Epithelial cell of esophagus (primary cell): ENCODE measurements at regions not wholly inside any gene's neighbourhood (a gene's known extent, or its start where the extent isn't known, plus 50 kb on each side); places are given as distances from the start of the nearest gene placed in this dataset.

Experiments used
- DNase-seq: peaks from one replicate; pipeline ENCODE4 v3.0.0; 2010; ENCODE audit warnings: low read depth
- H3K4me3 ChIP-seq: 2 replicates; pipeline ENCODE4 v1.5.1; 2011; ENCODE audit warnings: mild to moderate bottlenecking, low read length, control low read depth
- CTCF ChIP-seq: IDR thresholded peaks from 2 replicates; pipeline ENCODE4 v1.5.1; 2011; ENCODE audit warnings: low read depth, mild to moderate bottlenecking, low read length, control low read depth, inconsistent platforms; ENCODE audit not compliant: insufficient read depth; ENCODE audit errors: missing control alignments

DNA sequence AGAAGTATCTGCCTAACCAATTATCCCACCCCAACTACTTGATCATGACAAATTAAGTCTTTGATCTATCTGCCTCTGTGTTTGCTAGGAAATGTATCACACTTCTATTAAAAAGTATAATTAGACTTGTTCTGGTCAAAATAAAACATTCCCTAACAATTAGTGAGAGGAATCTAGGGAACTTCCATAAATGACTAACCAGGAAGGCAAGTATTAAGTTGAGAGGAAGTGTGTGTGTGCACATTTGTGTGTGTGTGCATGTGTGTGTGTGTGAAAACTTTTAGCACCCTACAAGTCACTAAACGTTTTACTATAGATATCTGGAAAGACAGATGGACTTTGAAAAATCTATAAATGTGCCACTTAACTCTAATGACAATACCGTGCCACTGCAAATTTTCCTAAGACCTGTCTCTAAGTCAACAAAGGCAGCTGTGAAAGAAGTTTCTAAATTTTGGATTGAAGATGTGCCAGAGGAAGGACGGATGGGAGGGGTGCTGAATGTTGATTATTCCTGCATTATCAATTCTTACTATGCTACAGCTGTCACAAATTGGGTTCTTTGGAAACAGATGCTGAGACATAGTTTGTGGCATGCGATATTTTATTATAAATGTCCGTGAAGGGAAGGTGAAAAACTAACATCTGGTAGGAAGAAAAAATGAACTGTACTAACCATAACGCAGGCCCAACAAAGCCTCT, 567.1 kb downstream of the PTPRC start:
- no peak for TF ChIP-seq CTCF
- H3K4me3 ChIP-seq: no peak overlapping the region
- DNase-seq: peak; percentile 38

DNA sequence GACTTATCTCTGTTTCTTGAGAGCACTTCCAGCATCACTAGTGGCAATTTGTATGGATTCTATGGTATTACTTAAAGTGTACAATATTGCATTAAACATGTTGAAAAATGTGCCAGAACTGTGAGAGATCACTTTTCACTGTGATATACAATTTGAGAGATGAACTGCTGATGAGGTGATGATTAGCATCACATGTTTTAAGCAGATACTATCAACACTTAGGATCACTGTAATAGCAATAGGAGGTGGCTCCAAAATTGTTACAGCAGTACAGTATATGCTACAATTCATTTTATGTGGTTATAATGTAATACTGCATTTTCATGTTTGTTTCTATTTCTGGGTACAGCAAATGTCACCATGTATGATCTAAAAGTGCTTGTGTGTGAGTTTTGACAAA, 570.0 kb downstream of the PTPRC start:
- no peak for DNase-seq
- TF ChIP-seq CTCF: no peak
- no peak overlapping the region for H3K4me3 ChIP-seq

DNA sequence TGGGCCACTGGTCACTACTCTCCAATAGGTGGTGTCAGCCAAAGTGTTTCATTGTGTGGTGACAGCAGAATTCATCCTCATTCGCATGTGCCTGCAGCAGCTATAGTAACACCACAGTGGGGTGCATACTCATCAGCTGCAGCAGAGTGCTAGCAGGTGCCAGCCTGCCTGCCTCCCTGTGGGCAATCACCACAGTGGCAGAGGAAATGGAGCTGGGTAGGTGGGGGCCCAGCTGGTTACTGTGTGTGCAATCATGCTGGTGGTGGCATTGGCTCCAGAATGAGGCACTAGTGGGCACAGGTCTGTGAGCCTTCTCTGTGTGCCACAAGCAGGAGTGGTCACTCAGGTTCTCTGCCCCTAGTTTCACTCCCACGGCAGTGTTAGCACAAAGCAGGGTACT, 579.2 kb downstream of the PTPRC start:
- DNase-seq: no peak
- TF ChIP-seq CTCF: no peak

GRCh38 chr1:199218533-199218932, 579.7 kb downstream of the PTPRC start:
- TF ChIP-seq CTCF: no peak
- H3K4me3 ChIP-seq: no peak overlapping the region
- no peak for DNase-seq

More for the DNA sequence above, 579.2 kb downstream of the PTPRC start:
- H3K4me3 ChIP-seq: no peak overlapping the region

- H3K4me3 ChIP-seq: no peak overlapping the region
- DNase-seq: no peak
- TF ChIP-seq CTCF: no peak
Observed at GRCh38 chr1:199220031-199220430, 581.2 kb downstream of the PTPRC start.

DNA sequence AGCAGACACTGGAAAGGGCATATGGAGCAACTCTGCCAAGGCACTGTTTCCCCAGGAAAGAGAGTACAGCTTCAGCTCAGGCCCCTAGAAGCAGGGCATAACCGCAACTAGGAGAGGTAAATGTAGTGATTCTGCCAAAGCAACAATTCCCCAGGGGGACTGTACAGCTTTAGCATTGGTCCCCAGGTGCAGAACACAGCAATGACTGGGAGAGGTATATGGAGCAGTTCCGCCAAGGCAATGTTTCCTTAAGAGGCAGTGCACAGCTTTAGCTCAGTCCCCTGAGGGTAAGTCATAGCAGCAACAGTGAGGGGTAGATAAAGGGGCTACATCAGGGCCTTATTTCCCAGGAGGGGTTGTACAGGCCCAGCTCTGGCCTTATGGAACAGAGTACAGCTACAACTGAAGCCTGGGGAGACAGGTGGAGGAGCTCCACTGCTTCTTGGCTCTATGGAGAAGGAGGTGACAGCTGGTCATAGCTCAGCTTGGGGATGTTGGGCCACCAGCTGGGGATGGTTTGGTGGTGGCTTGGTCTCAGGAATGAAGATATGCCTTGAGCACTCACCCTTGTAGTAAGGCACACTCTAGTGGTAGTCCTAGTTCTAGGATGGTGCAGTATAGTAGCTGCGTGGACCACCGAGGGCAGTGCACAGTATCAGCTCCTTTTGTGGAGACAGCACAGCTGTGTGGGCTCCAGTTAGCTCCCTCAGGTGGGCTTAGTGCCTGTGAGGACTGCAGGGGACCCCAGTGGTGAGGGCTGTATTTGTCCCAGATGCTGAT, 582.7 kb downstream of the PTPRC start:
- TF ChIP-seq CTCF: no peak
- H3K4me3 ChIP-seq: no peak overlapping the region
- DNase-seq: no peak
